OCI-LY7 (cell line): ENCODE measurements at regions not wholly inside any gene's neighbourhood (a gene's known extent, or its start where the extent isn't known, plus 50 kb on each side); places are given as distances from the start of the nearest gene placed in this dataset.

Experiments
- BruUV-seq: library from RNA; stranded (reverse); fragments of 400-500 nt; replicated peaks from 2 replicates; lab custom pipeline; 2021; lab: Mats Ljungman, UMichigan
- CTCF ChIA-PET: fragments of 300-600 bp; sonication (Branson Sonifier 250); formaldehyde crosslinking; loops from one replicate; lab custom pipeline; 2022; ENCODE audit warnings: antibody characterized with exemption; ENCODE audit not compliant: unreplicated experiment; lab: Charles Lee
- POLR2A ChIA-PET: fragments of 300-600 bp; sonication (Branson Sonifier 250); formaldehyde crosslinking; loops from one replicate; lab custom pipeline; 2022; ENCODE audit warnings: antibody characterized with exemption; lab: Charles Lee
- DNase-seq: peaks from one replicate; pipeline ENCODE4 v3.0.0-alpha.2; 2015; ENCODE audit warnings: low spot score
- H2AFZ ChIP-seq: fragments of 200-600 bp; sonication (generic), shearing (Covaris generic); 2 replicates; pipeline ENCODE4 v1.6.1; 2014; ENCODE audit warnings: mild to moderate bottlenecking, antibody characterized with exemption, low read length, moderate library complexity
- H3K27ac ChIP-seq: fragments of 200-600 bp; sonication (generic); 2 replicates; pipeline ENCODE4 v1.5.1; 2014; ENCODE audit warnings: mixed run types, low read depth, mild to moderate bottlenecking, moderate library complexity, low read length, inconsistent platforms; ENCODE audit not compliant: poor library complexity, severe bottlenecking
- H3K36me3 ChIP-seq: fragments of 200-600 bp; sonication (generic); 2 replicates; pipeline ENCODE4 v1.6.1; 2014; ENCODE audit warnings: mild to moderate bottlenecking, antibody characterized with exemption, low read length, moderate library complexity, mixed read lengths; ENCODE audit not compliant: insufficient read depth
- H3K4me1 ChIP-seq: fragments of 200-600 bp; sonication (generic); 2 replicates; pipeline ENCODE4 v1.5.1; 2014; ENCODE audit warnings: mild to moderate bottlenecking, low read length; ENCODE audit not compliant: insufficient read depth, poor library complexity, severe bottlenecking
- H3K4me2 ChIP-seq: fragments of 200-600 bp; sonication (generic); 2 replicates; pipeline ENCODE4 v1.6.1; 2014; ENCODE audit warnings: mild to moderate bottlenecking, low read length
- H3K4me3 ChIP-seq: fragments of 200-600 bp; sonication (generic); 2 replicates; pipeline ENCODE4 v1.5.1; 2014; ENCODE audit warnings: mild to moderate bottlenecking, low read depth, low read length; ENCODE audit not compliant: poor library complexity, severe bottlenecking
- H3K79me2 ChIP-seq: fragments of 200-600 bp; sonication (generic); 2 replicates; pipeline ENCODE4 v1.6.1; 2016; ENCODE audit warnings: low read depth, mild to moderate bottlenecking, low read length, moderate library complexity, mixed read lengths; ENCODE audit not compliant: insufficient read depth
- H3K9me2 ChIP-seq: fragments of 200-600 bp; sonication (generic); 2 replicates; pipeline ENCODE4 v1.6.1; 2016; ENCODE audit warnings: mild to moderate bottlenecking, low read length, mixed read lengths; ENCODE audit not compliant: insufficient read depth
- H3K9me3 ChIP-seq: fragments of 200-600 bp; sonication (generic); 2 replicates; pipeline ENCODE4 v1.6.1; 2014; ENCODE audit warnings: mild to moderate bottlenecking, mixed run types, low read length, mixed read lengths
- H4K20me1 ChIP-seq: fragments of 200-600 bp; sonication (generic); 2 replicates; pipeline ENCODE4 v1.6.1; 2014; ENCODE audit warnings: mild to moderate bottlenecking, antibody characterized with exemption, low read length, moderate library complexity, mixed read lengths; ENCODE audit not compliant: insufficient read depth
- CTCF ChIP-seq: fragments of 200-600 bp; sonication (generic); conservative IDR thresholded peaks from 2 replicates; pipeline ENCODE4 v1.5.1; 2014; ENCODE audit warnings: mild to moderate bottlenecking, antibody characterized with exemption, low read length, moderate library complexity, mixed read lengths
- EZH2phosphoT487 ChIP-seq: fragments of 200-600 bp; sonication (generic); IDR thresholded peaks from 2 replicates; pipeline ENCODE4 v1.6.1; 2018; ENCODE audit warnings: low read depth, borderline replicate concordance, mild to moderate bottlenecking, mixed run types, antibody characterized with exemption, low read length, moderate library complexity, mixed read lengths
- intact Hi-C: fragments of 100-400 bp; cut with micrococcal nuclease; formaldehyde crosslinking; loops from one replicate; pipeline ENCODE4 v1.10.0; 2022; ENCODE audit not compliant: unreplicated experiment

GRCh38 chr9:135413086-135413375 lies 66.6 kb upstream of the PPP1R26 start:
- no peak overlapping the region for H3K4me3 ChIP-seq
- no peaks in the 10 kb centered on the region for H3K36me3 ChIP-seq
- H3K4me1 ChIP-seq: no peaks in the 10 kb centered on the region
- H3K79me2 ChIP-seq: no peaks in the 10 kb centered on the region
- H3K9me2 ChIP-seq: no peaks in the 10 kb centered on the region
- intact Hi-C loops: loop anchor here (5.0 kb wide), 1 partner anchor 326 kb away; the partner anchor contains the start of gene OLFM1
- ChIA-PET POLR2A (no interaction called here), CTCF (no interaction called here)
- H3K4me2 ChIP-seq: no peak overlapping the region
- no peaks in the 10 kb centered on the region for H3K9me3 ChIP-seq
- H4K20me1 ChIP-seq: no peaks in the 10 kb centered on the region
- no peak for DNase-seq
- BruUV-seq: no TSS peak
- TF ChIP-seq CTCF (no peak), EZH2phosphoT487 (no peak)
- no peak overlapping the region for H2AFZ ChIP-seq
- H3K27ac ChIP-seq: no peak overlapping the region

GRCh38 chr9:135413461-135413860 lies 66.1 kb upstream of the PPP1R26 start:
- CTCF ChIA-PET: no interaction called here
- no peaks in the 10 kb centered on the region for H3K4me1 ChIP-seq
- no peak for DNase-seq
- H3K4me2 ChIP-seq: no peak overlapping the region
- no peak overlapping the region for H3K27ac ChIP-seq
- POLR2A ChIA-PET: no interaction called here
- no peaks in the 10 kb centered on the region for H3K36me3 ChIP-seq
- no peak for TF ChIP-seq CTCF
- no peak for TF ChIP-seq EZH2phosphoT487
- no peak overlapping the region for H2AFZ ChIP-seq
- no TSS peak for BruUV-seq
- H4K20me1 ChIP-seq: no peaks in the 10 kb centered on the region
- H3K4me3 ChIP-seq: no peak overlapping the region
- no peaks in the 10 kb centered on the region for H3K9me2 ChIP-seq
- intact Hi-C loops: loop anchor here (5.0 kb wide), 1 partner anchor 326 kb away; the partner anchor contains the start of gene OLFM1
- no peaks in the 10 kb centered on the region for H3K79me2 ChIP-seq
- H3K9me3 ChIP-seq: no peaks in the 10 kb centered on the region

GRCh38 chr9:135414293-135414692 lies 65.3 kb upstream of the PPP1R26 start:
- H2AFZ ChIP-seq: no peak overlapping the region
- no peak for DNase-seq
- ChIA-PET CTCF (no interaction called here), POLR2A (no interaction called here)
- H3K4me2 ChIP-seq: no peak overlapping the region
- intact Hi-C loops: loop anchor here (5.0 kb wide), 1 partner anchor 327 kb away; the partner anchor contains the start of gene OLFM1
- H3K9me3 ChIP-seq: no peaks in the 10 kb centered on the region
- H3K4me1 ChIP-seq: no peaks in the 10 kb centered on the region
- H3K9me2 ChIP-seq: no peaks in the 10 kb centered on the region
- no peak overlapping the region for H3K27ac ChIP-seq
- no peaks in the 10 kb centered on the region for H3K36me3 ChIP-seq
- H3K4me3 ChIP-seq: no peak overlapping the region
- no peaks in the 10 kb centered on the region for H4K20me1 ChIP-seq
- TF ChIP-seq CTCF: no peak
- TF ChIP-seq EZH2phosphoT487: no peak
- H3K79me2 ChIP-seq: no peaks in the 10 kb centered on the region
- BruUV-seq: no TSS peak
